CD1c-positive myeloid dendritic cell (primary cell): ENCODE measurements at regions not wholly inside any gene's neighbourhood (a gene's known extent, or its start where the extent isn't known, plus 50 kb on each side); places are given as distances from the start of the nearest gene placed in this dataset.
"Not testable (repeated sequence)": the region's sequence is repeated elsewhere in the genome, so short reads cannot be mapped to it uniquely, and the experiment has no call there.

Source experiments
- DNase-seq: peaks from one replicate; pipeline ENCODE4 v3.0.0-alpha.2; 2016; ENCODE audit errors: extremely low spot score

DNA sequence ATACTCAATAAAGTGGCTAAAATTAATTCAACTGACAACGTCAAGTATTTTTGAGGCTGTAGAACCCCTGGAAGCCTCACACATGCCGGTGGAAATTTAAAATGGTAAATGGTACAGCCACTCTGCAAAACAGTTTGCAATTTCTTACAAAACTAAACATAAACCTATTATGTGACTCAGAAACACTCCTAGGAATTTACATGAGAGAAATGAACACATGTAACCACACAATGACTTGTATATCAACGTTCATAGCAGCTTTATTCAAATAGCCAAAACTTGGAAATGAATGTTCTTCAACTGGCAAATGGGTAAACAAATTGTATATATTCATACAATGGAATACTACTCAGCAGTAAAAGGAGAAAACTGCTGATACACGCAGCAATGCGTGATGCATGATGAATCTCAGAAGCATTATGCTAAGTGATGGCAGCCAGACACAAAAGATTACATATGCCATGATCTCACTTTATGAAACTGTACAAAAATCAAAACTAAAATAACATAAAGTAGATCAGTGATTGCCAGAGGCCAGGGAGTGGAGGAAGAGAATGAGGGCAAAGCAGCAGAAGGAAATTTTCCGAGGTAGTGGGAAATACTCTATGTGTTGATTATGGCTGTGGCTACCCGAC, 112.5 kb downstream of the FAM50B start:
- no peak for DNase-seq

DNA sequence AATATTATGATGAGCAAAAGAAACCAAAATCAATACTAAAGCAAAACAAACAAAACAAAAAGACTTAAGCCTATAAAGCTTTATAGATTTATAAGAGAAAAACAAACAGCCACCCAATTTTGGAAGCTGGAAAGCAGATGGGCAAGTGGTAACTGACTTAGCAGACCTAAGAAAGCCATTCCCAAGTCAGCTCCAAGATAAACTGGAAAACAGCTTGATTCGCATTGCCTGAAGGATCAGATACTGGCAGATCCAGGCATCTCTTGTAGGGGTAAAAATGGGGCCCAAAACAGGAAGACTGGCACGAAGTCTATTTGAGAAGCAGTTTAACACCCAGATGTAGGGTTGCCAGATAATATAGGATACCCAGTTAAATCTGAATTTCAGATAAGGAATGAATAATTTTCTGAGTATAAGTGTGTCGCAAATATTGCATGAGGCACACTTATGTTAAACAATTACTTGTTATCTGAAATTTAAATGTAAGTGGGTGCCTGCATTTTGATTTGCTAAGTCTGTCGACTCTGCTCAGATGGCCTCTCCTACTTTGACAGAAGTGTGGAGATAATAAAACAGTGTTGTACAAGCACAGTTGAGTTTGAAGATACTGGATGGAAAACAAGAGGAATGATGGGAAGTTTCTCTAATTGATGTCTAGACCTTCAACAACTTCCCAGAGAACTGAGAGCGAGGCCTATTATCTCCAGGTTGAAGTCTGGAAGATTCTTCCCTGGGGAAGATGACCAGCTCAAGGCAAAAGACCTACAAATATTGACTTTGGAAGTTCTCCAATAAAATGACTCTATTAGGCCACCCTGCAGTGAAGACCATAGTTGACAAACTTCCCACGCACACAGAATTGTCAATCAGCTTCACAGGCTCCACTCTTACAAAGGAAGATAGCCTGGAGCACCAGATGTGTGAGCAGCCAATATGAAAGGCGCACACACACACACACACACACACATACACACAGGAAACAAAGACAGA, 113.4 kb downstream of the FAM50B start:
- DNase-seq, result no peak

DNA sequence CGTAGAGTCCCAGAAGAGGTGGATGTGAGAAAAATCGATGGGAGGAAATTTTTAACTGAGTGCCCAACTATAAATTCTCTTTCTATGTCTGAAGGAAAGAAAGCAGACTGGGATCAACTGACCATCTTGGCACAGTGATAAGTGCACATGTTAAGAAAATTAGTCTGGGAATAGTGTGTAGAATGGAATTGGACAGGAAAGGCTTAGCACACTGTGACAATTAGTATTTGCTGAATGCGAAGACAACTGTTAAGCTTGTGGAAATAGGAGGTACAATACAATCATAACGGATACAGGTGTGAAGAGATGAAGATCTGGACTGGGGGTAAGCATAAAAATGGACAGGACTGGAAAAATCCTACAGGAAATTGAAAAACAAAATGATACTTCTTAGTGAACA, 114.3 kb downstream of the FAM50B start:
- DNase-seq, result no peak

DNA sequence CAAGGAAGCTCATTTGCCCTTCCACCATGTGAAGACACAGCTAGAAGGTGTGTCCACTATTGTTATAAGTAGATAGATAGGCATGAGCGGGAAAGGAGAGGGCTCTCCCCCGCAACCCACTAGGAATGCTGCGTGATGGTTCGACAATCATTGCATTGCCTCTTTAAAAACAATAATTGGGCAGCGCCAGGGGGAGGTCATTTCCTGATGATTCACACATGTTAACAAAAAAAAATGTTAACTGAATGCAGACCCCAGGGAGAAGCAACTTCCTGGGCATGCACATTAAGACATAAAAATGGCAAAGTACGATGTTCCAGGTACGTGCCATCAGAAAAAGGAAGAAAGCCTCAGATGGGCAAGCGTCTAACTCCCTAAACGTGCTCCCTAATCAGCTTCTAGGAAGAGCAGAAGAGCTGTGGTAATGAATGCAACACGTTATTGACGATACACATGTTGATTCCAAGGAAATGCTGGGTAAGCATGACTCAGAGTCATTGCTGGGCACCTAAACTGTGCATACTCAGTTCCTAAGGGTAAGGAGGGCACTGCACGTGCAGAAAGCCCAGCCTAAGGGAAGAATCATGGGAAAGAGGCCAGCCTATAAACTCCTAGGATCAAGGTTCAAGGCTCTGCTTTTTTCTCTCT, 113.7 kb downstream of the FAM217A start:
- no peak for DNase-seq

DNA sequence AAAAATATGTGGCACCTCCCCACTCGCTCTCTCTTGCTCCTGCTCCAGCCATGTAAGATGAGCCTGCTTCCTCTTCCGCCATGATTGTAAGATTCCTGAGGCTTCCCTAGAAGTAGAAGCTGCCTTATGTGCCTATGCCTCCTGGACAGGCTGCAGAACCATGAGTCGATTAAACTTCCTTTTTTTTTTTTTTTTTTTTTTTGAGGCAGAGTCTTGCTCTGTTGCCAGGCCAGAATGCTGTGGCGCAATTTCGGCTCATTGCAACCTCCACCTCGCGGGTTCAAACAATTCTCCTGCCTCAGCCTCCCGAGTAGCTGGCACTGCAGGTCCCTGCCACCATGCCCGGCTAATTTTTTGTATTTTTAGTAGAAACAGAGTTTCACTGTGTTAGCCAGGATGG, 112.5 kb downstream of the FAM217A start:
- no peak for DNase-seq

DNA sequence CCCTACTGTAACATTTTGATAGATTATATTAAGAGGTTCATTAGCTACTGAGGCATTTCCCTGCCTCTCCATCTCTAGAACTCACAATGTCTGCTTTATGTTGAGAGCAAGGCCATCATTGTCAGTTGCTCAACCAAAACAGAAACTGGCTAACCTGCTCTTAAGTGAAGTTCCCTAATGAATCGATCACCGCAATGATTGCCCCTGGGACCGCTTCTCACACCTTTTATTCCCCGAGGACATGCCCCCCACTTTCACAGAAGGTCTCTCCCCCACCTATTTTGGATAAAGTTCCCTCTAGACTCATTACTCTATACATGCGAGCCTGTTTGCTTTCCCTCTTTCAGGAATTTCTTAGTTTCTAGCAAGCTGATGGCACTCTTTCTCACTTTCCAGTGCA, 108.8 kb downstream of the FAM217A start:
- no peak for DNase-seq

DNA sequence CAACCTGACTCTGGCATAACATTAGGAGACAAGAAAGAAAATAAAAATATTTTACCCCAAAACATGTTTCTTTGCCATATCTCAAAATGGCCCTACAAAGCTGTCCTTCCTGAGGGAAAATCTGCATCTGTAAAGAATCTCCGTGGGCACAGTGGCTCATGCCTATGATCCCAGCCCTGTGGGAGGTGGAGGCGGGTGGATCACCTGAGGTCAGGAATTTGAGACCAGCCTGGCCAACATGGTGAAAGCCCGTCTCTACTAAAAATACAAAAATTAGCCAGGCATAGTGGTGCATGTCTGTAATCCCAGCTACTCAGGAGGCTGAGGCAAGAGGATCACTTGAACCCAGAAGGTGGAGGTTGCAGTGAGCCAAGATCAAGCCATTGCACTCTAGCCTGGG, 105.8 kb downstream of the FAM217A start:
- DNase-seq, result not testable (repeated sequence)

DNA sequence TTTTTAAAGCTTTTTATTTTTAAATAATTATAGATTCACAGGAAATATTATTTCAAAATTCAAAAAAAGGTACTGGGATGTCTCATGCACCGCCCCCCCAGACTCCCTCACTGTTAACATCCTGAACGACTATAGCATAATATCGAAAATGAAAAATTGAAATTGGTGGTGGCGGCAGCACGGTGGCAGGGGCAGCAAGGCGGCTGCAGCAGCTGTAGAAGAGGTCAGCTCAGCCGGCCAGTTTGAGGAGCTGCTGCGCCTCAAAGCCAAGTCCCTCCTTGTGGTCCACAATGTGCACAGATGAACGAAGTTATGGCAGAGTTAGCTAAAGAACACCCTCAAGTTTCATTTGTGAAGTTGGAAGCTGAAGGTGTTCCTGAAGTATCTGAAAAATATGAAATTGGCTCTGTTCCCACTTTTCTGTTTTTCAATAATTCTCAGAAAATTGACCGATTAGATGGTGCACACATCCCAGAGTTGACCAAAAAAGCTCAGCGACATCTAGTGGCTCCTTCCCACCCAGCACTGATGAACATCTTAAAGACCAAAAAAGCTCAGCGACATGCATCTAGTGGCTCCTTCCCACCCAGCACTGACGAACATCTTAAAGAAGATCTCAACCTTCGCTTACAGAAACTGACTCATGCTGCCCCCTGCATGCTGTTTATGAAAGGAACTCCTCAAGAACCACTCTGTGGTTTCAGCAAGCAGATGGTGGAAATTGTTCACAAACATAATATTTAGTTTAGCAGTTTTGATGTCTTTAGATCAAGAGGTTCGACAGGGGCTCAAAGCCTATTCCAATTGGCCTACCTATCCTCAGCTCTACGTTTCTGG, 100.8 kb downstream of the FAM217A start:
- peak; percentile 56 for DNase-seq

DNA sequence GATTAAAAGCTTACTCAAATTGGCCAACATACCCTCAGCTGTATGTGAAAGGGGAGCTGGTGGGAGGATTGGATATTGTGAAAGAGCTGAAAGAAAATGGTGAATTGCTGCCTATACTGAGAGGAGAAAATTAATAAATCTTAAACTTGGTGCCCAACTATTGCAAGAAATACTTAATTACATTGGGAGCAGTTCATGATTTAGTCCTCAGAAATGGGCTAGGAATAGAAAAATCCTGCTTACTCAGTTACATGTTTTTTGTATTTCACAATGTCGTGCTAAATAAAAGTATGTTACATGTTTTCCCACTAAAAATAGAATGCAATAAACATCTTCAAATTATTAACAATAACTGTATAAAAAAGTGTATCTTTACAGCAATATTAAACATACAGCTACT, 100.0 kb downstream of the FAM217A start:
- DNase-seq, result not testable (repeated sequence)

DNA sequence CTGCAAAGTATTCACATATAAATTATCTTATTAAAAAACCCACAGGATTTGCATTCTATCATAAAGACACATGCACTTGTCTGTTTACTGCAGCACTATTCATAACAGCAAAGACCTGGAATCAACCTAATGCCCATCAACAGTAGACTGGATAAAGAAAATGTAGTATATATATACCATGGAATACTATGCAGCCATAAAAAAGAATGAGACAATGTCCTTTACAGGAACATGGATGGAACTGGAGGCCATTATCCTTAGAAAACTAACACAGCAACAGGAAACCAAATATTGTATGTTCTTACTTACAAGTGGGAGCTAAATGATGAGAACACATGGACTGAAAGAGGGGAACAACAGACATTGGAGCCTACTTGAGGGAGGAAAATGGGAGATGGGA, 97.0 kb downstream of the FAM217A start:
- no peak for DNase-seq

DNA sequence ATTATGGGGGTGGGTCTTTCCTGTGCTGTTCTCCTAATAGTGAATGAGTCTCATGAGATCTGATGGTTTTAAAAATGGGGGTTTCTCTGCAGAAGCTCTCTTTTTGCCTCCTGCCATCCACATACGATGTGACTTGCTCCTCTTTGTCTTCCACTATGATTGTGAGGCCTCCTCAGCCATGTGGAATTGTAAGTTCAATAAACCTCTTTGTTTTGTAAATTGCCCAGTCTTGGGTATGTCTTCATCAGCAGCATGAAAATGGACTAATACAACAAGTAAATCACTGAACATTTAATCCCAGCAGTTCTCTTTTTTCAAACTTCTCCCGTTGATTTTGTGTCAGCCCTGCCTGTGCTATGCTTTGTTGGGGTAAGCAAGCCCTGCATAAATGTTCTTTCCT, 95.2 kb downstream of the FAM217A start:
- DNase-seq, result no peak

DNA sequence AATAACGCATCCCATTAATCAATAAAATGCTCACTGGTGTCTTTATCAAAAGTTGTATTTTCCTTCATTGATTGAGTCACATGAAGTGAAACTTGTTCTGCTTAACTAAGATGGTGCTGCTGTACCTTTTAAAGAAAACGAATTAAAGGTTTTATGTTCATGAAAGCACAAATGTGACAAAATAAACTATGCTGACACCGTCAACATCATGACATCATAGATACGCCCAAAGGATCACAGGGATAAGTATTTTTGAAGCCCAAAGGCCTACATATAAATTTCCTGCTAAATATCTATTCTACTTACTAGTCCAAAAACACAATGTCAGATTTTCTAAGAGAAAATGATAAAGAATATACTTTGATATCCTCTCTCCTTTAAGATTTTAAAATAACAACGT, 94.4 kb downstream of the FAM217A start:
- DNase-seq, result no peak

DNA sequence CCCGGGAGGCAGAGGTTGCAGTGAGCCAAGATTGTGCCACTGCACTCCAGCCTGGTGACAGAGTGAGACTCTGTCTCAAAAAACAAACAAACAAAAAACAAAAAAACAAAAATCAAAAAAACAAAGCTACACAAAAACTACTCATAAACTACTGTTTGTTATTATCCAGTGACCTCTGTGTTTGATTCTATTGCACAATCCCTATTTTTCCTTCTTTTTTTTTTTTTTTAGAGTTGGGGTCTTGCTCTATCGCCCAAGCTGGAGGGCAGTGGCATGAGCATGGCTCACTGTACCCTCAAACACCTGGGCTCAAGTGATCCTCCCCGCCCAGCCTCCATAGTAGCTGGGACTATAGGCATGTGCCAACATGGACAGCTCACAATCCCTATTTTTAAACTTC, 92.7 kb downstream of the FAM217A start:
- no peak for DNase-seq

DNA sequence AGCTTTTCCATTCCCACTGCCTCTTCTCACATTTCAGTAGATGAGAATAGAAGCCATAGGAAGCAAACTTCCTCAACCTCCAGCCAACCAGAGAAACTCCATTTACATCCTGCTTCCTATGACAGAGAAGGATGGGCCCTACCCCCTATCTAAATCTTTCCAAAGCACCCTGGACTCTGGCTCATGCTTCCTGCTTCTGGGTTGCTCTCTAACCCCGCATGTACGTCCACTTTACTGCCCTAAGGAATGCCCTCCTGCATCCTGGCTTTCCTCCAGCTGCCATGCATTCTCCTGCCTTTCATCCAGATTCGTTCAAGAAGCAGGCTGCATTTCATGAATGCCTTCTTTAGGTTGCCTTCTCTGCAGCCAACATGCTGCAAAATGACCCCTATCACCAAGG, 91.9 kb downstream of the FAM217A start:
- DNase-seq, result no peak

DNA sequence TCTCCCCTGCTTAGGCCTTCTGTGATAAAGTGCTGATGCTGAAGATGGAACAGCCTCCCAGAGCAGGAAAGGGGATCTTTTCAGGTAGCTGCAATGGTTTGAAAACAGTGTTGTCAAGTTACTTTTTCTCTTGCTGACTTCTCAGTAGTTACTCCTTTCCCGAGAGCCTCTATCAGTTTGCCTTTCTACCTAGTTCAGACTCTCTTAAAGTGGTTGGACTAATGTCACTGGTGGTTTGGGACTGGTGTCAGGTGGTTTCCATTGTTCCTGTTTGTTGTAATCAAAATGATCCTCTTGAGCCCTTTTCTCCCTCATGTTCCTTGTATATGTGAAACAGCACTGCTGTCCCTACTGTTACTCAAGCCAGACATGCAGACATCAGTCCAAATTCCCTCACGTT, 91.4 kb downstream of the FAM217A start:
- no peak for DNase-seq

DNA sequence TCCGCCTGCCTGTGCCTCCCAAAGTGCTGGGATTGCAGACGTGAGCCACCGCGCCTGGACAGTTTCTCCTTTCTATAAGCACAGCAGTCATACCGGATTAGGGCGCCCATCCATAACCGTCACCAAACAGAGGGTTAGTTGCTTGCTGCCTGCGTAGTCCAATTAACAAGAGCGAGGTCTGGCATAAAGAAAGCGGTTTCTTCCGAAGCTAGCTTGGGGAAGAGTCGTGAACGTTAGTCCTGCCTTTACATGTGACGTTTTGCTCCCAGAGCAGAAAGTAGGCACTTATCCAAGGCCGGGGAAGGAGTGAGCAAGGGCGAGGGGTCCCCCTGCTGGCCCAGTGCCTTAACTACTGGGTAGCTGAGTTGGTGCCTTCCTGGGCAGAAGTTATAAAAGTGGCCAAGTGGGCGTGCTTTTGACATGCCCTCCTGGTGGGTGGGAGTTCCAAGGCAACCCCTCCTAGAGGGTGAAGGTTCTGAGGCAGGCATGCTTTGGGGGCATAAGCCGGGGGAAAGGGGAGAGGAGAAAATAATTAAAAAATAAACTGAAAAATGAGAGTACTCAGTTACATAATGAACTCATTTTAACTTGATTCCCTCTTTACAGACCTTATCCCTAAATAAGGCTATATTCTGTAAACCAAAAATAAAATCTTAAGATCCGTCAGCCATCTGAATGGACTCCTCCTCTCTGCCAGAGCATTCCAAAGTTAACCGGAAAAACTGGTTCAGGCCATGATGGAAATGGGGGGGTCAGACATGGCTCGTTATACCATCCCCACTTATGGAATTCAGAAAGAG, 88.0 kb downstream of the FAM217A start:
- peak; percentile 79 for DNase-seq

DNA sequence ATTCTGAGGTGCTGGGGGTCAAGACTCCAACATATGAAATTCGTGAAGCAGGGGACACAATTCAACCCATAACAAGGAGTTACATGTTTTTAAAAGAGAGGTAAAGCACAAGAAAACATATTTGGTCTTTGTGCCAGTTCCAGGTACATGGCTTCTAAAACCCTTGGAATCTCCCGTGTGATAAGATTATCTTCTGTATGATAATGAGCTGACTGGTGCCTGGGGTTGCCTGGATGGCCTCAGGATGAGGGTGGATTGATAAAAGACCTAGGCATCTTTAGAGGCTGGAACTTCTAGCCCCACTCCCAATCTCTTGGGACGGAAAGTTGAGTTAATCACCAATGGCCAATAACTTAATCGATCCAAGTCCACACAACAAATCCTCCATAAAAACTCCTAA, 87.0 kb downstream of the FAM217A start:
- DNase-seq, result no peak

DNA sequence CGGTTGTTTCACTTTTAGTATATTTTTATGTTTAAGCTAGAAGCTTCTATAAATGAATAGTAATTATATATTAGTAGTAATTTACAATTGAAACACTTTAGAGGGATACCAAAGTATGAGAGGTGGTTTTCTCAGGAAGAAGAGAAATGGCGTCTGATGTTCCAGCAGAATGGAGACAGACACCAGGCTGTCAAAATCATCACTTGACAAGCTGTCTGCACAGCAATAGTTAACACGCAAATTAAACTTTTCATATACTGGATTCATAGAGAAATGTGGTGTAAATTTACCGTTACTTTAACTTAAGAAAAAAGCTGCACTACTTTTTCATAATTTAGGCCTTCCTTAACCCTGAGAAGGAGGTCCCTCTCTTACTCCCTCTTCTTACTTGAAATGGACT, 82.6 kb downstream of the FAM217A start:
- DNase-seq, result no peak

DNA sequence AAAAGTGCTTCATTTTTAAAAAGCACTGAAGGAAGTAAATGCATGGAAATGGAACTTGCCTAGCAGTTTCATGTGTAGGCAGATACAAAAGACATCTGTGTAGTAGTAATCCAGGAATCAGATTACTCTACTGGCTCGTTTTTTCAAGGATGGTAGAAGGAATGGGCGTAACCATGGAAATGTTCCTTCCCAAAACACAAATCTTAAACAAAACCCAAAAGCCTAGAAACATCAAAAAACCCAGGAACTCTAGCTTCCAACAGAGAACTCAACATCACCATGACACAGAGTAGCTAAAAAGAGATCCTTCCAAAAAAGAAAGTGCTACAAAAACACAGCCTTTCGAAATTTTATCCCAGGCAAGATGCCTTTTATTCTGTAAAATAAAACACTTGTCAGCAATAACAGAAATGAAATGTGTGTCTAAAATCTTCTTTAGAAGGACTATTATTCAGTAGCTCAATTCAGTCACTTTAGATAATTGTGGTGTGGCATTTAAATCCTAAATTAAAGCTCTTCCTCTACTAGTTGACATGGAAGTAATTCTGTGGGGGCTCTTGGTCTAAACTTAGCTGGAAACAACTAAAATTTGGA, 81.7 kb downstream of the FAM217A start:
- DNase-seq, result no peak

DNA sequence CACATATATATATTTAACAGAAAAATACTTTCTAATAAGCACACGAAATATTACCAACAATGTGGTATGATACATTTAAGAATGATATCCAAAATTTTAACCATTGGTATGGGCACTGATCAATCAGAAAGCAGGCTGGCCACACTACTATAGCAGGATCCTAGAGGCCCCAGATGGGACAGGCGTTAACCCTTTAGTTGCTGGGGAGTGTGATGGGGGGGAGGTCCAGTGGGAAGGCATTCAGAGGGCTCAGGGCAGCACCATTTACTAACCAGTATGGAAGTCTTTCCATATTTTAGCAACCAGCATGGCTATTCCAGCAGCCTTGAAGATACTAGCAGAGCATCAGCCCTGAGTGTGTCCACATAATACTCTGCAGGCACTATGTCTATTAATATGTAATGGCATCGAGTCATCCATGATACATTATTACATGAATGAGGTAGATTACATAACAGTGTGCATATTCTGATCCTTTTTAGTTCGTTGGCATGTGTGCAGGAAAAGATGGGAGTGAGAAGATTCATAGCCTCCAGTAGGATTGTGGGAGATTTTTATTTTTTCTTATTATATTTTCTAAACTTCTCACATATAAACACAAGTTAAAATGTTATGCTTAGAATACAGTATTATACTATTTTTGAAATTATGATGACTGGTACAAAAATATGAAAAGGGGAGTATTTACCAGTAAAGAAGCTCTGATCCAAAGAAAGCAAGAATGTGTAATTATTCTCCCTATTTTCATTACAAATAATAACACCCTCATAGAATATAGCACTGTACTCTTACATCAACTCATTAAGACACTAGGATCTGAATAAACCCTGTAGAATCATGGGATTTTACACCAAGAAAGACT, 78.9 kb downstream of the FAM217A start:
- no peak for DNase-seq
